ENCODE measurements at regions not wholly inside any gene's neighbourhood (a gene's known extent, or its start where the extent isn't known, plus 50 kb on each side); places are given as distances from the start of the nearest gene placed in this dataset.

GRCh38 chr21:22791986-22792560, 1793.9 kb downstream of the NCAM2 start:
- TF ChIP-seq CTCF (IDR thresholded peaks at IDR 0.05; ENCODE audit: low read depth, low read length, missing control alignments) = peak; percentile 59
- in situ Hi-C loops (cut with HindIII; ENCODE audit: low sequenced_read_pairs) = no loop called here
- peak; percentile 29 for DNase-seq (ENCODE audit: low read depth)

GRCh38 chr21:22795091-22795490, 1796.9 kb downstream of the NCAM2 start:
- DNase-seq (ENCODE audit: low read depth) = no peak
- no peak overlapping the region for H3K4me3 ChIP-seq (ENCODE audit: low read depth, low read length)
- no peak for TF ChIP-seq CTCF (IDR thresholded peaks at IDR 0.05; ENCODE audit: low read depth, low read length, missing control alignments)
- in situ Hi-C loops (cut with HindIII; ENCODE audit: low sequenced_read_pairs) = no loop called here

More at GRCh38 chr21:22791986-22792560, 1793.9 kb downstream of the NCAM2 start:
- H3K4me3 ChIP-seq (ENCODE audit: low read depth, low read length) = no peak overlapping the region

GRCh38 chr21:22795644-22796043, 1797.4 kb downstream of the NCAM2 start:
- in situ Hi-C loops (cut with HindIII; ENCODE audit: low sequenced_read_pairs) = no loop called here
- no peak for TF ChIP-seq CTCF (IDR thresholded peaks at IDR 0.05; ENCODE audit: low read depth, low read length, missing control alignments)
- DNase-seq (ENCODE audit: low read depth) = no peak
- no peak overlapping the region for H3K4me3 ChIP-seq (ENCODE audit: low read depth, low read length)

GRCh38 chr21:22796147-22796546, 1797.9 kb downstream of the NCAM2 start:
- in situ Hi-C loops (cut with HindIII; ENCODE audit: low sequenced_read_pairs) = no loop called here
- H3K4me3 ChIP-seq (ENCODE audit: low read depth, low read length) = no peak overlapping the region
- no peak for TF ChIP-seq CTCF (IDR thresholded peaks at IDR 0.05; ENCODE audit: low read depth, low read length, missing control alignments)
- DNase-seq (ENCODE audit: low read depth) = no peak

- no peak overlapping the region for H3K4me3 ChIP-seq (ENCODE audit: low read depth, low read length)
- no peak for TF ChIP-seq CTCF (IDR thresholded peaks at IDR 0.05; ENCODE audit: low read depth, low read length, missing control alignments)
Measured at GRCh38 chr21:22804151-22804550, 1805.9 kb downstream of the NCAM2 start.

GRCh38 chr21:22806278-22806677, 1808.1 kb downstream of the NCAM2 start:
- TF ChIP-seq CTCF (IDR thresholded peaks at IDR 0.05; ENCODE audit: low read depth, low read length, missing control alignments) = no peak
- no peak for DNase-seq (ENCODE audit: low read depth)
- in situ Hi-C loops (cut with HindIII; ENCODE audit: low sequenced_read_pairs) = no loop called here
- no peak overlapping the region for H3K4me3 ChIP-seq (ENCODE audit: low read depth, low read length)

More at GRCh38 chr21:22804151-22804550, 1805.9 kb downstream of the NCAM2 start:
- in situ Hi-C loops (cut with HindIII; ENCODE audit: low sequenced_read_pairs) = no loop called here
- DNase-seq (ENCODE audit: low read depth) = no peak
